Naive B cell (primary cell): ENCODE measurements at regions not wholly inside any gene's neighbourhood (a gene's known extent, or its start where the extent isn't known, plus 50 kb on each side); places are given as distances from the start of the nearest gene placed in this dataset.

Source experiments
- ATAC-seq, 2 donors: fragments of 150-1000 bp; cut with Tn5 transposase; 2 replicates each; pipeline ENCODE4 v1.10.0; 2021; ENCODE audit warnings: low read depth in 2 of 2, mild to moderate bottlenecking in 2 of 2, moderate library complexity in 2 of 2
- DNase-seq: peaks from one replicate; pipeline ENCODE4 v3.0.0; 2022
- H3K27ac Mint-ChIP-seq, 6 donors: one replicate each; pipeline ENCODE4 v1.8.0; 2020 to 2022; ENCODE audit warnings: mild to moderate bottlenecking in 6 of 6, mixed read lengths in 6 of 6, moderate library complexity in 5 of 6, inconsistent platforms in 2 of 6
- H3K27me3 Mint-ChIP-seq, 3 donors: one replicate each; pipeline ENCODE4 v1.8.0; 2021 to 2022; ENCODE audit warnings: mixed read lengths in 3 of 3, mild to moderate bottlenecking in 1 of 3
- H3K36me3 Mint-ChIP-seq, 2 donors: one replicate each; pipeline ENCODE4 v1.8.0; 2020 to 2022; ENCODE audit warnings: mixed read lengths in 2 of 2, inconsistent platforms in 1 of 2, mild to moderate bottlenecking in 1 of 2
- H3K4me1 Mint-ChIP-seq, 3 donors: one replicate each; pipeline ENCODE4 v1.8.0; 2020 to 2022; ENCODE audit warnings: mixed read lengths in 3 of 3, inconsistent platforms in 1 of 3, mild to moderate bottlenecking in 1 of 3, moderate library complexity in 1 of 3
- H3K4me3 Mint-ChIP-seq, 8 donors: one replicate each; pipeline ENCODE4 v1.8.0; 2020 to 2022; ENCODE audit warnings: mild to moderate bottlenecking in 8 of 8, mixed read lengths in 8 of 8, moderate library complexity in 8 of 8, inconsistent platforms in 2 of 8
- H3K9me3 Mint-ChIP-seq, 7 donors: one replicate each; pipeline ENCODE4 v1.8.0; 2020 to 2022; ENCODE audit warnings: mixed read lengths in 7 of 7, mild to moderate bottlenecking in 5 of 7, inconsistent platforms in 2 of 7, moderate library complexity in 1 of 7

GRCh38 chr4:52317981-52318380, 266.9 kb downstream of the SPATA18 start:
- H3K27me3 Mint-ChIP-seq, result peaks cover 0 to 4% (median 0%) of the 10 kb centered on the region in 3 donors
- H3K27ac Mint-ChIP-seq, result no peak overlapping the region
- ATAC-seq (no peak), DNase-seq (no peak)
- no peaks in the 10 kb centered on the region for H3K4me1 Mint-ChIP-seq
- no peak overlapping the region for H3K4me3 Mint-ChIP-seq
- H3K9me3 Mint-ChIP-seq, result peaks cover 2 to 10% (median 7%) of the 10 kb centered on the region in 7 donors
- no peaks in the 10 kb centered on the region for H3K36me3 Mint-ChIP-seq

- Mint-ChIP-seq H3K36me3 (no peaks in the 10 kb centered on the region), H3K27ac (no peak overlapping the region), H3K9me3 (peaks cover 9 to 48% (median 23%) of the 10 kb centered on the region in 7 donors), H3K4me3 (no peak overlapping the region), H3K27me3 (no peaks in the 10 kb centered on the region), H3K4me1 (no peaks in the 10 kb centered on the region)
- ATAC-seq (no peak), DNase-seq (no peak)
Observed at GRCh38 chr4:52329894-52330293, 278.8 kb downstream of the SPATA18 start.

GRCh38 chr4:52343595-52343994, 292.5 kb downstream of the SPATA18 start:
- ATAC-seq, result no peak
- Mint-ChIP-seq H3K4me3 (no peak overlapping the region), H3K9me3 (peaks cover 0 to 12% (median 0%) of the 10 kb centered on the region in 7 donors), H3K36me3 (no peaks in the 10 kb centered on the region), H3K27ac (no peak overlapping the region), H3K27me3 (peaks cover 0 to 10% (median 6%) of the 10 kb centered on the region in 3 donors), H3K4me1 (no peaks in the 10 kb centered on the region)
- no peak for DNase-seq

GRCh38 chr4:52350926-52351325, 299.8 kb downstream of the SPATA18 start:
- ATAC-seq (no peak), DNase-seq (no peak)
- Mint-ChIP-seq H3K4me3 (no peak overlapping the region), H3K9me3 (peaks cover 0 to 11% (median 4%) of the 10 kb centered on the region in 7 donors), H3K4me1 (no peaks in the 10 kb centered on the region), H3K27me3 (peaks cover 0 to 7% (median 0%) of the 10 kb centered on the region in 3 donors), H3K36me3 (no peaks in the 10 kb centered on the region), H3K27ac (no peak overlapping the region)

GRCh38 chr4:52358366-52358765, 300.7 kb downstream of the USP46 start:
- Mint-ChIP-seq H3K4me1 (no peaks in the 10 kb centered on the region), H3K27me3 (no peaks in the 10 kb centered on the region), H3K4me3 (no peak overlapping the region), H3K27ac (no peak overlapping the region), H3K9me3 (no peaks in the 10 kb centered on the region), H3K36me3 (no peaks in the 10 kb centered on the region)
- DNase-seq (no peak), ATAC-seq (no peak)

GRCh38 chr4:52358883-52359321, 300.2 kb downstream of the USP46 start:
- no peak overlapping the region for H3K4me3 Mint-ChIP-seq
- no peak overlapping the region for H3K27ac Mint-ChIP-seq
- no peak for ATAC-seq
- H3K9me3 Mint-ChIP-seq, result no peaks in the 10 kb centered on the region
- no peaks in the 10 kb centered on the region for H3K36me3 Mint-ChIP-seq
- H3K4me1 Mint-ChIP-seq, result no peaks in the 10 kb centered on the region
- H3K27me3 Mint-ChIP-seq, result no peaks in the 10 kb centered on the region
- DNase-seq, result no peak

- ATAC-seq (no peak), DNase-seq (no peak)
- H3K9me3 Mint-ChIP-seq, result no peaks in the 10 kb centered on the region
- H3K27ac Mint-ChIP-seq, result no peak overlapping the region
- no peaks in the 10 kb centered on the region for H3K4me1 Mint-ChIP-seq
- H3K4me3 Mint-ChIP-seq, result no peak overlapping the region
- no peaks in the 10 kb centered on the region for H3K36me3 Mint-ChIP-seq
- no peaks in the 10 kb centered on the region for H3K27me3 Mint-ChIP-seq
Observed at GRCh38 chr4:52366191-52366590, 292.9 kb downstream of the USP46 start.

GRCh38 chr4:52366621-52367020, 292.5 kb downstream of the USP46 start:
- Mint-ChIP-seq H3K27me3 (no peaks in the 10 kb centered on the region), H3K4me3 (no peak overlapping the region), H3K36me3 (no peaks in the 10 kb centered on the region), H3K9me3 (no peaks in the 10 kb centered on the region), H3K27ac (no peak overlapping the region), H3K4me1 (no peaks in the 10 kb centered on the region)
- no peak for DNase-seq
- no peak for ATAC-seq

GRCh38 chr4:52367282-52367830, 291.7 kb downstream of the USP46 start:
- no peak for ATAC-seq
- H3K4me1 Mint-ChIP-seq, result no peaks in the 10 kb centered on the region

GRCh38 chr4:52368895-52369294, 290.2 kb downstream of the USP46 start:
- H3K4me1 Mint-ChIP-seq, result no peaks in the 10 kb centered on the region
- no peaks in the 10 kb centered on the region for H3K27me3 Mint-ChIP-seq
- DNase-seq (no peak), ATAC-seq (no peak)
- H3K9me3 Mint-ChIP-seq, result no peaks in the 10 kb centered on the region
- no peak overlapping the region for H3K4me3 Mint-ChIP-seq
- no peaks in the 10 kb centered on the region for H3K36me3 Mint-ChIP-seq
- no peak overlapping the region for H3K27ac Mint-ChIP-seq

More at GRCh38 chr4:52367282-52367830, 291.7 kb downstream of the USP46 start:
- no peak overlapping the region for H3K27ac Mint-ChIP-seq
- no peaks in the 10 kb centered on the region for H3K9me3 Mint-ChIP-seq
- no peak for DNase-seq
- H3K36me3 Mint-ChIP-seq, result no peaks in the 10 kb centered on the region
- H3K27me3 Mint-ChIP-seq, result no peaks in the 10 kb centered on the region
- no peak overlapping the region for H3K4me3 Mint-ChIP-seq

- H3K4me1 Mint-ChIP-seq, result no peaks in the 10 kb centered on the region
- H3K9me3 Mint-ChIP-seq, result no peaks in the 10 kb centered on the region
- ATAC-seq, result no peak
- no peak for DNase-seq
- no peaks in the 10 kb centered on the region for H3K36me3 Mint-ChIP-seq
- no peak overlapping the region for H3K27ac Mint-ChIP-seq
- no peaks in the 10 kb centered on the region for H3K27me3 Mint-ChIP-seq
- H3K4me3 Mint-ChIP-seq, result no peak overlapping the region
Observed at GRCh38 chr4:52369649-52370048, 289.5 kb downstream of the USP46 start.

GRCh38 chr4:52370576-52370975, 288.5 kb downstream of the USP46 start:
- H3K9me3 Mint-ChIP-seq, result no peaks in the 10 kb centered on the region
- no peak for DNase-seq
- H3K27ac Mint-ChIP-seq, result no peak overlapping the region
- H3K4me1 Mint-ChIP-seq, result no peaks in the 10 kb centered on the region
- no peaks in the 10 kb centered on the region for H3K36me3 Mint-ChIP-seq
- ATAC-seq, result no peak
- no peaks in the 10 kb centered on the region for H3K27me3 Mint-ChIP-seq
- H3K4me3 Mint-ChIP-seq, result no peak overlapping the region

- Mint-ChIP-seq H3K4me1 (no peaks in the 10 kb centered on the region), H3K27ac (no peak overlapping the region), H3K36me3 (no peaks in the 10 kb centered on the region), H3K4me3 (no peak overlapping the region), H3K9me3 (no peaks in the 10 kb centered on the region), H3K27me3 (peaks cover 0 to 8% (median 8%) of the 10 kb centered on the region in 3 donors)
- ATAC-seq (no peak), DNase-seq (no peak)
Observed at GRCh38 chr4:52371841-52372240, 287.3 kb downstream of the USP46 start.

GRCh38 chr4:52372269-52372668, 286.8 kb downstream of the USP46 start:
- Mint-ChIP-seq H3K9me3 (no peaks in the 10 kb centered on the region), H3K36me3 (no peaks in the 10 kb centered on the region), H3K4me1 (no peaks in the 10 kb centered on the region), H3K27me3 (peaks cover 0 to 12% (median 10%) of the 10 kb centered on the region in 3 donors), H3K27ac (no peak overlapping the region), H3K4me3 (no peak overlapping the region)
- no peak for DNase-seq
- no peak for ATAC-seq

GRCh38 chr4:52372747-52373146, 286.4 kb downstream of the USP46 start:
- Mint-ChIP-seq H3K4me1 (no peaks in the 10 kb centered on the region), H3K36me3 (no peaks in the 10 kb centered on the region), H3K27ac (no peak overlapping the region), H3K27me3 (peaks cover 0 to 12% (median 10%) of the 10 kb centered on the region in 3 donors), H3K4me3 (no peak overlapping the region), H3K9me3 (no peaks in the 10 kb centered on the region)
- DNase-seq (no peak), ATAC-seq (no peak)
